Right ventricle myocardium superior (tissue), 1 donor: ENCODE measurements at regions not wholly inside any gene's neighbourhood (a gene's known extent, or its start where the extent isn't known, plus 50 kb on each side); places are given as distances from the start of the nearest gene placed in this dataset.
"Not testable (repeated sequence)": the region's sequence is repeated elsewhere in the genome, so short reads cannot be mapped to it uniquely, and the experiment has no call there.

Source experiments
- ATAC-seq: fragments of 200-7000 bp; cut with Tn5 transposase; one replicate; pipeline ENCODE4 v1.9.1; 2020; ENCODE audit warnings: mild to moderate bottlenecking; ENCODE audit not compliant: poor library complexity
- DNase-seq: peaks from one replicate; pipeline ENCODE4 v3.0.0-alpha.2; 2020
- intact Hi-C: fragments of 100-400 bp; cut with DNase I; formaldehyde crosslinking; loops from one replicate; pipeline ENCODE4 v1.11.2; 2022
- donor health status: DM: no; HTN: yes; CAD: no; lungs with severe emphysema.

- intact Hi-C loops = no loop called here
- DNase-seq (no peak), ATAC-seq (no peak)
Measured at GRCh38 chr20:51275826-51276225, 252.9 kb upstream of the KCNG1 start.

GRCh38 chr20:51275181-51275580 lies 252.3 kb upstream of the KCNG1 start:
- intact Hi-C loops = no loop called here

GRCh38 chr20:51272401-51272800 lies 249.5 kb upstream of the KCNG1 start:
- DNase-seq (no peak), ATAC-seq (no peak)
- intact Hi-C loops = no loop called here

More at GRCh38 chr20:51275181-51275580, 252.3 kb upstream of the KCNG1 start:
- DNase-seq = no peak
- ATAC-seq = no peak

- DNase-seq = no peak
Measured at GRCh38 chr20:51271931-51272330, 249.0 kb upstream of the KCNG1 start.

DNA sequence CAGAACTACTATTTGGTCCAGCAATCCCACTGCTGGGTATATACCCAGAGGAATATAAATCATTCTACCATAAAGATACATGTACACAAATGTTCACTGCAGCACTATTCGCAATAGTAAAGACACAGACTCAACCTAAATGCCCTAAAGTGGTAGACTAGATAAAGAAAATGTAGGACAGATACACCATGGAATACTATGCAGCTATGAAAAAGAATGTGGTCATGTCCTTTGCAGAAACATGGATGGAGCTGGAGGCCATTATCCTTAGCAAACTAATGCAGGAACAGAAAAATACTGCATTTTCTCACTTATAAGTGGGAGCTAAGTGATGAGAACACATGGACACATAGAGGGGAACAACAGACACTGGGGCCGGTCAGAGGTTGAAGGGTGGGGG lies 248.4 kb upstream of the KCNG1 start:
- DNase-seq, ATAC-seq, intact Hi-C loops: not testable (repeated sequence)

More at GRCh38 chr20:51271931-51272330, 249.0 kb upstream of the KCNG1 start:
- intact Hi-C loops = no loop called here
- no peak for ATAC-seq

DNA sequence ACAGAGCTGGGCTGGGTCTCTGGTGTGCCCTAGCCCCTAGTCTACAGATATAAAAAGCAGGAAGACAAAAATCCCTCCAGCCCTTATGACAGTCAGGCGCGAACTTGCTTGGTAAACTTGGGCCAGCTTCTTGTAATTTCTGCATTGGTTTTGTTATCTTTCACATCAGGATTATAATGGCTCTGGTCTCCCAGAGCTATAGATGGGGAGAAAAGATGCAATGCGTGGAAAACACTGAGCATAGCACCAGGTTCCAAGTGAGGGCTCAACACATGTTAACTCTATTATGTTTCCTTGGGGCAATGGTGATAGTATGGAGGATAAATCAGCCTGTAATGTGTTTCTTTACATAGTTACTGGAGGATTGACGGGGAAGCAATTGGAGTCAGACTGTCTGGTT lies 246.8 kb upstream of the KCNG1 start:
- no peak for ATAC-seq
- DNase-seq = no peak
- intact Hi-C loops = no loop called here

DNA sequence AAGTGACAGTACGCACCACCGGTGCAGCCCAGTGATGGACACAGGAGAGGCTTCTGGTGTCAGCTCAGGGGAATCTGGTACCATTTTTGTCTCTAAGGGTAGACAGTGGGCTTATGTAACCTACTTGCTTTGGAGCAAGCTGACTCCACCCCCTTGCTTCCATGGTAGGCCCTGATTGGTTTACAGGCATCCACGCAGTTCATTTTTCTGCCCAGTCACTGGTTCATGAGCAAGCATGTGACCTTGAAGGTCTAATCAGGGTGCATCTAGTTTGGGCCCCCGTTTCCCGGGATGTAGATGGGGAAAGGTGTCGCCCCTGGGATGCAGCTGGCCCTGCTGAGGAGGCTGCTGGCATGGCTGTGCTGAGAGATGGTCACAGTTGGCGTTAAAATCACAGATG lies 244.8 kb upstream of the KCNG1 start:
- intact Hi-C loops = no loop called here
- ATAC-seq (no peak), DNase-seq (no peak)

- DNase-seq (no peak), ATAC-seq (no peak)
- intact Hi-C loops = no loop called here
Measured at GRCh38 chr20:51266353-51266752, 243.4 kb upstream of the KCNG1 start.

- DNase-seq (no peak), ATAC-seq (no peak)
- intact Hi-C loops = no loop called here
Measured at GRCh38 chr20:51265361-51265760, 242.5 kb upstream of the KCNG1 start.

DNA sequence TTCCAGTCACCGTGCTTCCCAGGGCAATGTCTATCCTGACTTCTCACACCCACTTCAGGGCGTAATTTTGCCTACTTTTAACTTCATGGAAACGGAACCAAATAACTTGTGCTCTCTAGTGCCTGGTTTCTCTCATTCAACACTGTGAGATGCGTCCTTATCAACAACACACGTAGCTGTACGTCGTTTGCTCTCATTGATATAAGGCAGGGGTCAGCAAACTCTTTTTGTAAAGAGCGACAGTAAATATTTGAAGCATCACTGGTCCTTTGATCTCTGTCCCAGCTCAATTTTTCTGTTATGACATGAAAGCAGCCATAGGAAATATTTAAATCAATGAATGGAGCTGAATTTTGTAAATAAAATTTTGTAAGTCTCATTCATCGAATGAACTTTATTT lies 239.3 kb upstream of the KCNG1 start:
- intact Hi-C loops = no loop called here
- no peak for DNase-seq
- ATAC-seq = no peak

GRCh38 chr20:51259455-51259854 lies 236.5 kb upstream of the KCNG1 start:
- DNase-seq (no peak), ATAC-seq (no peak)
- intact Hi-C loops = no loop called here

GRCh38 chr20:51258582-51259165 lies 235.8 kb upstream of the KCNG1 start:
- ATAC-seq (no peak), DNase-seq (no peak)
- intact Hi-C loops = no loop called here

DNA sequence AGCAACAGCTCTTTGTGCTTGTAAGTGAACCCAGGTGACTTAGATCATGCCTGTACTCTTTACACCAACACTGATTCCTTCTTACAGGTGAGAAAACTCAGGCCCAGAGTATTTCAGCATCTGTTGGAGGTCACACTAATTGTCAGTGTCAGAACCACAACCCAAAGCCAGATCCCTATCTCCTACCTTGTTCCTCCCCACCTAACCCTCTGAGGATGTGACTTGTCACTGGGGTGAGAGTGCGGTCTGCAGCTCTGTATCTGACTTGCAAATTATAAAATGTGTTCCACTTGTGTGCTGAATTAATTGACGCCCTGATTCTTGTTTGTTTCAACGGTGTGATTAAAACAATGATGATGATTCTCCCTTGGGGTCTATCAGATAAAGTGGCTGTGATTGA lies 232.5 kb upstream of the KCNG1 start:
- no peak for ATAC-seq
- intact Hi-C loops = no loop called here
- no peak for DNase-seq

GRCh38 chr20:51253280-51253679 lies 230.4 kb upstream of the KCNG1 start:
- DNase-seq (no peak), ATAC-seq (no peak)
- intact Hi-C loops = no loop called here

DNA sequence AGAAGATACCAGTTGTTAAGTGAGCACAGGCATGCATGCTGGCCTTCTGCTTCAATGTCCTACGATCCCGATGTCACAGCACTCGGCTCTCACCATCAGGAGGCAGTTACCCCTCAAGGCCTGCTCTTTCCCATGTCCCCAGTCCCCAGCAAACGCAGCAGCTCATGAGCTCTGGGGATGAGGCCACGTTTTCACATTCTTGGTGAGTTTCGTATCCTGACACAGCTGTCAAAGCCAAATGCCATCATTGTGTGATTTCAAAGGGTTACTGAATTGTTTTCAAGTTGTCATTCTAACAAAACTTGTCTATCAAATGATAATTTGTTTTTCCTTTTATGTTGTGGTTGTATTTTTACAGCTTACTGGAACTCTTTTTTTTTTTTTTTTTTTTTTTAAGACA lies 226.9 kb upstream of the KCNG1 start:
- no peak for ATAC-seq
- DNase-seq = no peak
- intact Hi-C loops = no loop called here

DNA sequence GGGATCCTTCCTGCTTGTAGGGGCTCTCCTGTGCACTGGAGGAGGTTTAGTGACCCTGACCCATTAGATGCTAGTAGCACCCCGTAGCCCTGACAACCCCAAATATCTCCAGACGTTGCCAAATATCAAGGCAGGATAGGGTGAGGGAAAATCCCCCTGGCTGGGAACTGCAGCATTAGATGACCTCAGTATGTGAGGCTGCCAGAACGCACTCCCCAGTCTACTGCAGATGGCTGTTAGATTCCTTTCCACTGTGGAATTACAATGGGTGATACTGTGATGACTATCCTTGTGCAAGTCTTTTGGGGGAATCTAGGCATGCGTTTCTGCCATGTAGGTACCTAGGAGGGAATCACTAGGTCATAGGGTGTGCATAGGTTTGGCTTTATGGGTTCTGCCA lies 226.3 kb upstream of the KCNG1 start:
- no peak for DNase-seq
- ATAC-seq = no peak
- intact Hi-C loops = no loop called here

DNA sequence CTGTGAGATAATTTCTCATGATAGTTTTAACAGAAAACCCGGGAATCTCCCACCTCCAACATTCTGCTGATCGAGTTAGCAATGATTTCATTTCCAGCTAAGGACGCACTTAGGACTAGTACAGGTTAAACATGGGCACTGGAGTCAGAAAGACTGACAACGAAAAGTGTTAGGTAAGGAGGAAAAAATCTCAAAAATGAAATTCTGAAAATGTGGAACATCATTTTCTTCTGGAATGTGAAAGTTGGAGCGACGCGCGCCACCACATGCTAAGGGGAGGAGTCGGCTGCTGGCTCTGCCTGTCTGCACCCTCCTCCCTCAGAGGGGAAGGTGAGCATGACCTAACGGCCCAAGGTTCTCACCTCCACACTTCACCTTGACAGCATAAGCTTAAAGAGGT lies 221.6 kb upstream of the KCNG1 start:
- ATAC-seq = no peak
- DNase-seq = no peak
- intact Hi-C loops = no loop called here

DNA sequence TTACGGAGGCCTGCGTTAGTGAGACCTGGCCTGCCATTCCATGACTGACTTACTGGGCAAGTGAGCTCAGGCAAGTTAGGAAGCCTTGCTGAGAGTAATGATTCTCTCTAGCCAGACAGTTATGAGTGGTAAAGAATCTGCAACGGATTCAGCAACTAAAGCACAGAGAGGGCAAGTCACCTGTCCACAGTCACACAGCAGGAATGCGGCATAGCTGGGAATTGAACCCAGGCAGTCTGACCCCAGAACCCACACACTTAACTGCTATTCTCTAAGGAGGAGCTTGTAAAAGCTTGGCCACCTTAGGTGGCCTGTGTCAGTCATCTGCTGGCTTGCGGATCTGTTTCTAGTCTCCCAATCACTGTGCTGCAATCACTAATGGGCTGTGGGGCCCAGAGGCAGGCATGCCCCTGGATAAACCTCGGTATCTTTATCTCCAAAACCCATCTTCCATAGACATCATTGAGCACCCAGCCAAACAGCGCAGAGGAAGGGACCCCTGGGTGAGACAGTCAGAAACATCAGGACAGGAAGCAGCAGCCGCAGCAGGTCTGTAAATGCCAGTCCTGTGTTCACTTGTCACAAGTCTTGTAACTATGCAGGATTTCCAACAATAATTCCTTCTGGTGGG lies 215.9 kb upstream of the KCNG1 start:
- intact Hi-C loops = no loop called here
- DNase-seq = no peak
- ATAC-seq = no peak

- DNase-seq (peak; percentile 51), ATAC-seq (peak; percentile 88)
- intact Hi-C loops = no loop called here
Measured at GRCh38 chr20:51237791-51238190, 214.9 kb upstream of the KCNG1 start.

GRCh38 chr20:51237278-51237677 lies 214.4 kb upstream of the KCNG1 start:
- DNase-seq = peak; percentile 53
- ATAC-seq = peak; percentile 93
- intact Hi-C loops = no loop called here

DNA sequence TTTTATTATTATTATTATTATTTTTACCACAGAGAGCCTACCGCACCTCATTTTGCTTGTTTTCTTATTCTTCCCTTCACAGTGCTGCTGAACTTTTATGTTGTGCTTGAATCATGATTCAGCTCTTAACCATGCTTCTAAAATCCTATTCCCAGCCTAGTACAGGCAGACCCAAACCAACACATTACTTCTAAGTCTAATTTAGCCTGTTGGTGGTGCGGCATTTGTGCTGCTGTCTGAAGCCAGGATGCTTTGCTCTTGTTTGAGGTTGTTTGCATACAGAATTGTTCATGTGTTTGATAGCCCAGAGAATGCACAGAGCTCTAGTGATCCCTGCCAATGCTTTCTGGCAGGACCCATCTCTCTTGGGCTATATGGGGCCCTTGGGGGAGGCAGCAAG lies 213.5 kb upstream of the KCNG1 start:
- intact Hi-C loops = no loop called here
- no peak for DNase-seq
- ATAC-seq = no peak
